ENCODE measurements at regions not wholly inside any gene's neighbourhood (a gene's known extent, or its start where the extent isn't known, plus 50 kb on each side); places are given as distances from the start of the nearest gene placed in this dataset.

DNA sequence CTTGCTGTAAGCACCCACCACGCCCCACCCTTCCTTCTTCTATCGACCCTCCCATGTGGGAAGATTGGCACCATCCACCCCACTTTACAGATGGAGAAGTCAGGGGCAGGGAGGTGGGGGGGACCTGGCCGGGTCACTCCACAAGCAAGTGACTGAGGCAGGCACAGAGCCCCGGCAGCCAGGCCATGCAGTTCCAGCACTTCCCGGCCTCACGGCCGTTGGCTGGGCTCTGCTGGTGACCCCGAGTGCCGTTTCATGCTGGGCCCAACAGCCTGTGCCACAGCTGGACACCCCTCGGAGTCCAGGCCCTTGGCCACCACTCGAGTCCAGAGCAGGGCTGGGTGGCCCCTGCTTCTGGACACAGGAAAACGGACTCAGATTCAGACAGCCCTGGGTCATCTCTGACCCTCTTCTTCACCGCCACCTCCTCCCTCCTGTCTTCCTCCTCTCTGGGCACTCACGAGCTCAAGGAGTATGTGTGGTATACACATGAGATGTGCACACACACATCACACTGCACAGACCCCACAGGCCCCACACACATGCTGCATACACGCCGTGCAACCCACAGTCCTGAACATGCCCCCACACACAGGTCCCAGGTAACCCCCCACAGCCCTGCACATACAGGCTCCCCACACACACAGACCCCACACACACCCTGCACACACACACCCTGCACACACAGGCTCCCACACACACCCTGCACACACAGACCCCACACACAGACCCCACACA lies 89.3 kb upstream of the GPC1 start:
- TF ChIP-seq, protein P1, sequence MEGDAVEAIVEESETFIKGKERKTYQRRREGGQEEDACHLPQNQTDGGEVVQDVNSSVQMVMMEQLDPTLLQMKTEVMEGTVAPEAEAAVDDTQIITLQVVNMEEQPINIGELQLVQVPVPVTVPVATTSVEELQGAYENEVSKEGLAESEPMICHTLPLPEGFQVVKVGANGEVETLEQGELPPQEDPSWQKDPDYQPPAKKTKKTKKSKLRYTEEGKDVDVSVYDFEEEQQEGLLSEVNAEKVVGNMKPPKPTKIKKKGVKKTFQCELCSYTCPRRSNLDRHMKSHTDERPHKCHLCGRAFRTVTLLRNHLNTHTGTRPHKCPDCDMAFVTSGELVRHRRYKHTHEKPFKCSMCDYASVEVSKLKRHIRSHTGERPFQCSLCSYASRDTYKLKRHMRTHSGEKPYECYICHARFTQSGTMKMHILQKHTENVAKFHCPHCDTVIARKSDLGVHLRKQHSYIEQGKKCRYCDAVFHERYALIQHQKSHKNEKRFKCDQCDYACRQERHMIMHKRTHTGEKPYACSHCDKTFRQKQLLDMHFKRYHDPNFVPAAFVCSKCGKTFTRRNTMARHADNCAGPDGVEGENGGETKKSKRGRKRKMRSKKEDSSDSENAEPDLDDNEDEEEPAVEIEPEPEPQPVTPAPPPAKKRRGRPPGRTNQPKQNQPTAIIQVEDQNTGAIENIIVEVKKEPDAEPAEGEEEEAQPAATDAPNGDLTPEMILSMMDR (IDR thresholded peaks at IDR 0.05; ENCODE audit: low read depth, low read length, poor library complexity, severe bottlenecking), result no peak
- TF ChIP-seq EZH2phosphoT487 (IDR thresholded peaks at IDR 0.05; ENCODE audit: borderline replicate concordance, low read length), result no peak
- Histone ChIP-seq H3K36me3 (ENCODE audit: control insufficient read depth, low read length) (no peaks in the 10 kb centered on the region), H3K27ac (ENCODE audit: low read depth, low read length) (no peak overlapping the region), H4K20me1 (ENCODE audit: control insufficient read depth, insufficient read depth, low read depth, low read length) (no peaks in the 10 kb centered on the region), H3K79me2 (ENCODE audit: control insufficient read depth, low read length) (no peaks in the 10 kb centered on the region), H3K4me3 (ENCODE audit: low read length) (no peak overlapping the region), H3F3A (ENCODE audit: control insufficient read depth, insufficient read depth) (no peaks in the 10 kb centered on the region), H3K9me3 (ENCODE audit: control insufficient read depth, insufficient read depth, low read length) (no peaks in the 10 kb centered on the region), H3K9me2 (replicated peaks; ENCODE audit: control insufficient read depth, low read length) (no peaks in the 10 kb centered on the region), H3K4me1 (ENCODE audit: control insufficient read depth, low read length) (no peaks in the 10 kb centered on the region), H3K27me3 (ENCODE audit: control insufficient read depth, low read length) (no peaks in the 10 kb centered on the region), H3K4me2 (ENCODE audit: low read length) (no peak overlapping the region)

DNA sequence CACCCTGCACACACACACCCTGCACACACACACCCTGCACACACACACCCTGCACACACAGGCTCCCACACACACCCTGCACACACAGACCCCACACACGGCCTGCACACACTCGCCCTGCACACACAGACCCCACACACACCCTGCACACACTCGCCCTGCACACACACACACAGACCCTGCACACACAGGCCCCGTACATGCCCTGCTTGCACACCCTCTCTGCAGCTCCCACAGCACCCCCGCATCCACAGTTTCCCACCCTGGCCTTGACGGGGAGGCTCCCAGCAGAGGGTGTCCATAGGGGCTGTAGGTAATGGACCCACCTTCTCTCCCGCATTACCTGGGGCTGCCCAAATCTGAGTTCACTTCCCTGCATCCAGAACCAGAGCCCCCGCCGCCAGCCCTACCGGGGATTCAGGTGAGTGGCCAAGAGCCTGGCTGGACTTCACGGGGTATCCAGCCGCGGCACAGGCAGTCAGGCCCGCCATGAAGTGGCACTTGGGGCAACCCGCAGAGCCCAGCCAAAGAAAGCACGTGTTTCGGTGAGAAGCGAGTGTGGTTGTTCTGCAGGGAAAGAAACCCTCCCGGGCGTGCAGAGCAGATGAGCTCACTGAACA lies 88.6 kb upstream of the GPC1 start:
- no peaks in the 10 kb centered on the region for H3K36me3 ChIP-seq (ENCODE audit: control insufficient read depth, low read length)
- H3K27ac ChIP-seq (ENCODE audit: low read depth, low read length), result no peak overlapping the region
- H3K9me3 ChIP-seq (ENCODE audit: control insufficient read depth, insufficient read depth, low read length), result no peaks in the 10 kb centered on the region
- no peaks in the 10 kb centered on the region for H3K9me2 ChIP-seq (replicated peaks; ENCODE audit: control insufficient read depth, low read length)
- H3K4me3 ChIP-seq (ENCODE audit: low read length), result no peak overlapping the region
- H3K4me2 ChIP-seq (ENCODE audit: low read length), result no peak overlapping the region
- no peaks in the 10 kb centered on the region for H3K79me2 ChIP-seq (ENCODE audit: control insufficient read depth, low read length)
- H3F3A ChIP-seq (ENCODE audit: control insufficient read depth, insufficient read depth), result no peaks in the 10 kb centered on the region
- H3K4me1 ChIP-seq (ENCODE audit: control insufficient read depth, low read length), result no peaks in the 10 kb centered on the region
- H4K20me1 ChIP-seq (ENCODE audit: control insufficient read depth, insufficient read depth, low read depth, low read length), result no peaks in the 10 kb centered on the region
- no peaks in the 10 kb centered on the region for H3K27me3 ChIP-seq (ENCODE audit: control insufficient read depth, low read length)
- TF ChIP-seq EZH2phosphoT487 (IDR thresholded peaks at IDR 0.05; ENCODE audit: borderline replicate concordance, low read length), result no peak
- TF ChIP-seq, protein P1 (IDR thresholded peaks at IDR 0.05; ENCODE audit: low read depth, low read length, poor library complexity, severe bottlenecking), result no peak

DNA sequence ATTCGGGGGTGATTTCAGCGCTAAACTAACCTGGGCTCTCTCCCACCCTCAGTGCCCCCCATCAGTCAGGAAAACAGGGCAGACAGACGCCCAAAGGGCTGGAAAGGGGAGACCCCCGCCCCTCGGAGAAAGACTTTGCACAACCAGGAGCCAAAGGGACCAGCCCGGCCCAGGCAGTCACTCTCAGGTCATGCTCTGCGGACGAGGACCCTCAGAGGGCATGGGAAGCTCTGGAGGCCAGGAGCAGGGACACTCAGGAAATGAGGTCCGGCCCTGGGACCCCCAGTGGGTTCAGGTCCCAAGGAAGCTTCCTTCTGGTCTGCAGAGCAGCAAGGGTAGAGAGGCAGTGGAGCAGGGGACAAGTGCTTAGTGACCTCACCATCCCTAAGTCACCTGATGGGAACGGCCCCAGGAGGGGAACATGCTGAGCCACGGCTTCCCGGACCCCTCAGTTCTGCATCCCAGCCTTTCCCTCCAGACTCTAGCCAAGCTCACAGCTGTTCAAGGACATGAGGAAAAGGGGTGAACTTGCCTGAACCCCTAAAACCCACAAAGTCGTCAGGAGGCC lies 88.0 kb upstream of the GPC1 start:
- Histone ChIP-seq H3K4me1 (ENCODE audit: control insufficient read depth, low read length) (no peaks in the 10 kb centered on the region), H3K79me2 (ENCODE audit: control insufficient read depth, low read length) (no peaks in the 10 kb centered on the region), H3K36me3 (ENCODE audit: control insufficient read depth, low read length) (no peaks in the 10 kb centered on the region), H3F3A (ENCODE audit: control insufficient read depth, insufficient read depth) (no peaks in the 10 kb centered on the region), H4K20me1 (ENCODE audit: control insufficient read depth, insufficient read depth, low read depth, low read length) (no peaks in the 10 kb centered on the region), H3K9me3 (ENCODE audit: control insufficient read depth, insufficient read depth, low read length) (no peaks in the 10 kb centered on the region), H3K27ac (ENCODE audit: low read depth, low read length) (no peak overlapping the region), H3K9me2 (replicated peaks; ENCODE audit: control insufficient read depth, low read length) (no peaks in the 10 kb centered on the region), H3K4me3 (ENCODE audit: low read length) (no peak overlapping the region), H3K27me3 (ENCODE audit: control insufficient read depth, low read length) (no peaks in the 10 kb centered on the region), H3K4me2 (ENCODE audit: low read length) (no peak overlapping the region)
- TF ChIP-seq, protein P1 (IDR thresholded peaks at IDR 0.05; ENCODE audit: low read depth, low read length, poor library complexity, severe bottlenecking), result no peak
- no peak for TF ChIP-seq EZH2phosphoT487 (IDR thresholded peaks at IDR 0.05; ENCODE audit: borderline replicate concordance, low read length)

Measured in DOHH2 (cell line).